HFF-Myc (cell line): ENCODE measurements at regions not wholly inside any gene's neighbourhood (a gene's known extent, or its start where the extent isn't known, plus 50 kb on each side); places are given as distances from the start of the nearest gene placed in this dataset.

ENCODE experiments used
- DNase-seq: peaks from one replicate; pipeline ENCODE4 v3.0.0-alpha.2; 2011; ENCODE audit warnings: low read depth; ENCODE audit errors: extremely low read depth
- H3K4me3 ChIP-seq: replicated peaks from 2 replicates; pipeline ENCODE4 v1.5.1; 2011; ENCODE audit warnings: low read depth, mild to moderate bottlenecking, control low read depth, low read length
- CTCF ChIP-seq: IDR thresholded peaks from 2 replicates; pipeline ENCODE4 v1.5.1; 2012; ENCODE audit warnings: mild to moderate bottlenecking, low read depth, low read length, control low read depth; ENCODE audit errors: missing control alignments

- H3K4me3 ChIP-seq = no peak overlapping the region
These were observed 174.3 kb downstream of the FOXL1 start for GRCh38 chr16:86752582-86753175.

GRCh38 chr16:86753399-86753798 is 175.1 kb downstream of the FOXL1 start:
- no peak for TF ChIP-seq CTCF
- DNase-seq = no peak
- no peak overlapping the region for H3K4me3 ChIP-seq

More at GRCh38 chr16:86752582-86753175, 174.3 kb downstream of the FOXL1 start:
- no peak for TF ChIP-seq CTCF
- DNase-seq = no peak

- no peak for DNase-seq
- no peak for TF ChIP-seq CTCF
- no peak overlapping the region for H3K4me3 ChIP-seq
These were observed 177.2 kb downstream of the FOXL1 start for GRCh38 chr16:86755571-86756006.

- TF ChIP-seq CTCF = no peak
- no peak for DNase-seq
- H3K4me3 ChIP-seq = no peak overlapping the region
These were observed 178.7 kb downstream of the FOXL1 start for GRCh38 chr16:86756882-86757703.

GRCh38 chr16:86757704-86758040 is 179.3 kb downstream of the FOXL1 start:
- DNase-seq = no peak
- no peak for TF ChIP-seq CTCF
- no peak overlapping the region for H3K4me3 ChIP-seq

GRCh38 chr16:86758932-86759331 is 180.6 kb downstream of the FOXL1 start:
- TF ChIP-seq CTCF = no peak
- no peak for DNase-seq
- no peak overlapping the region for H3K4me3 ChIP-seq
